ENCODE measurements at regions not wholly inside any gene's neighbourhood (a gene's known extent, or its start where the extent isn't known, plus 50 kb on each side); places are given as distances from the start of the nearest gene placed in this dataset.
A peak's percentile ranks its signal among the peaks of the same experiment; 100 is the strongest.
"Not testable (repeated sequence)": the region's sequence is repeated elsewhere in the genome, so short reads cannot be mapped to it uniquely, and the experiment has no call there.

DNA sequence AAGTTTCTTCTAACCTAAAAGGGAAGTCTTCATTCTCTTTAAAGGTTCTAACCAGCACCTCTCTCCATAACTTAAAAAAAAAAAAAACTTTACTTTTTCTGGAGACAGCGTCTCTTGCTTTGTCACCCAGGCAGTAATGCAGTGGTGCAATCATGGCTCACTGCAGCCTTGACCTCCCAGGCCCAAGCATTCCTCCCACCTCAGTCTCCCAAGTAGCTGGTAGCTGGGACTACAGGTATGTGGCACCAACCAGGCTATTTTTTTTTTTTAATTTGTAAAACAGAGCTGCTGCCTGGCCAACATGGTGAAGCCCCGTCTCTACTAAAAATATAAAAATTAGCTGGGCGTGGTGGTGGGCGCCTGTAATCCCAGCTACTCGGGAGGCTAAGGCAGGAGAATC lies 787.4 kb upstream of the ACO1 start:
- DNase-seq = not testable (repeated sequence)

DNA sequence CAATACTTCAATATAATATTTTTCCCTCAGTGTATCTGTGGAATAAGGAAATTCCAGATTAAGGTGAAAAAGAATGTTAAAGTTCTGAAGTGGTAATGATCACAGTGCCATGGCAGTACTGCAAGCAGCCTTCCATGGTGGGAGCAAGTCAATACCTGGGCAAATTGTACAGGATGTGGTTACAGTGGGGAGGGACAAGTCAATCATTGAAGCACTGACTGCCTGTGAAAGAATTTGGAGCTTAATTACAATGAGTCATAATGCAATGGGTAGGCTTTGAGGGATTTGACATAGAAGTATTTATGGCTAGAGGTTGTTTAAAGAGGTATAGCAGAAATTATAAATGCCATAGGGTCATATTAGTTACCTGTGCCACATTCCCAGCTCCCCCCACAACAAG lies 786.5 kb upstream of the ACO1 start:
- DNase-seq = no peak

GRCh38 chr9:31601666-31602065 lies 782.8 kb upstream of the ACO1 start:
- no peak for DNase-seq

GRCh38 chr9:31604531-31604930 lies 779.9 kb upstream of the ACO1 start:
- DNase-seq = no peak

GRCh38 chr9:31605164-31605563 lies 779.3 kb upstream of the ACO1 start:
- DNase-seq = no peak

GRCh38 chr9:31606678-31607077 lies 777.8 kb upstream of the ACO1 start:
- DNase-seq = no peak

DNA sequence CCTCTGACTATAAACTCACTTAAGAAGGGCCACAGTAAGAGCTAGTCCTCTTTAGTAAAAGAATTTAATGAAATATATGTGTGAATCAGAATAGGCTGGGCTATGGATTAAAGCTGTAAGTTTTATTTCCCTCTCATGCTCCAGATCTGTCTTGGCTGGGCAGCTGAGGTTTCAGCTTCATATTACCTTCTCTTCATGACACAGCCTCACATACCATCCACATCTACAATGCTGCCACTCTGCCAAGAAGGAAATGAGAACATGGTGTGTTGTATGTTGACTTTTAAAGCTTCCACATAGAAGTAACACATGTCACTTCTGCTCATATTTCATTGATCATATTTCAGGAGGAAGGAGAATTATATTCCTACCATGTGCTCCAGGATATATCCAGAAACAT lies 776.0 kb upstream of the ACO1 start:
- DNase-seq = no peak

DNA sequence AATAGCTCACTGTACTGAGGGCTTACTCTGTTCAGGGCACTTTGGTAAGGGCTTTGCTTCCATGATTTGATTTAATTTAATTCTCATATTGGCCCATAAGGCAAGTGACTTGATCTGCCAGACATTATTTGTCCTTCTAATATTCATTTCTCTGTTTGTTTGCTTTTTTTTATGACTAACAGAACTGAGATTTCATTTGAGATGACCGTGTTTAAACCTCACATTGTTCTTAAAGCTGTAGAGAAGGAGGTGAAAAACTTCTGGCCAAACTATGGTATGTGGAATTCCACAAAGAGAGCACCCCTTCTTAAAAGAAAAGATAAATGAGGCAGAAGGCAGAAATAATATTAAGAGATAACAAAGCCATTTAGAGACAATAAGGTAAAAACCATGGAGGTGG lies 775.6 kb upstream of the ACO1 start:
- no peak for DNase-seq

DNA sequence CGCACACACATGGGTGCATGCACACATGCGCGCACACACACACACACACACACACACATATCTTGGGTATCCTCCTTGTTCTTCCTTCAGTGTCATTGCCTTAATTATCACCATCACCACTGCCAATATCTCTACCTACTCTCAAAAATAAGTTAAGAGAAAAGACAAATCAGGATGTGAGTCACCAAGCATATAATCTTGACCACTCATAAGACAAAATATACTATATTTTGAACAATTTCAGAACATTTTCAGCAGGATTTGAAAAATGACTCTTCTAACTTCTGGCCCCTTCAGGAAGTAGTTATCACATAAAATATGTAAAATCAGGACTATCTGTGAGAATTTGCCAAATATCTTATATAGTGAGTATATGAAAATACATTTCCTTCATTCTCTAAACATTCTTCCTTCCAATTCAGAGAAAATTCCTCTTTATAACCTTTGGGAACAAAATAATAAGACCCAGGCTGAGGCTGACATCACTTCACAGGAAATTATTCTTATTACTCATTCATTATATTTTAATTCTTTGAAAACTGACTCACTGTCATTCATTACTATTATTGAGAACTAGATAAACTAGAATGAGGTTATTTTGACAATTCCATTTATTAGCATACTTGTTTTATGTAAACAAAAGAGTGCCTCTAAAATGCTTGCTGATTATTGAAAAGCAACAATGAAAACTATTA lies 772.0 kb upstream of the ACO1 start:
- DNase-seq = no peak

DNA sequence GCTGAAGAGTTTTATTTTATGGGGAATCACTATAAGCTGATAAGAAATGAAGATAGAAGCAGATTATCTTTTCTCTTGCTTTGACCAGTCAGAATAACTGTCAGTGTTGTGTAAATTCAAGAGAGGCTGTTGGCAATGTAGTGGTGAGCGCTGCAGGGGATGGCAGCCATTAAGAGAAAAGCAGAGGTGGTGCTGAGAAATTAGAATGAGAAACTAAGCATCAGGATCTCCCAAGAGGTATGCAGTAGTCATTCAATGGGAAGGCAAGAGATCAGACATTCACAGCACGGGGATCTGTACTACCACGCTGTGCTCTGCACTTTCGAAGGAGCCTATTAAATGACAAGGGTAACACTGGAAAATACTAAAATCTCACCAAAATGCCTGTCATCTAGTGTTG lies 768.5 kb upstream of the ACO1 start:
- no peak for DNase-seq

GRCh38 chr9:31623511-31623910 lies 760.9 kb upstream of the ACO1 start:
- DNase-seq = no peak

DNA sequence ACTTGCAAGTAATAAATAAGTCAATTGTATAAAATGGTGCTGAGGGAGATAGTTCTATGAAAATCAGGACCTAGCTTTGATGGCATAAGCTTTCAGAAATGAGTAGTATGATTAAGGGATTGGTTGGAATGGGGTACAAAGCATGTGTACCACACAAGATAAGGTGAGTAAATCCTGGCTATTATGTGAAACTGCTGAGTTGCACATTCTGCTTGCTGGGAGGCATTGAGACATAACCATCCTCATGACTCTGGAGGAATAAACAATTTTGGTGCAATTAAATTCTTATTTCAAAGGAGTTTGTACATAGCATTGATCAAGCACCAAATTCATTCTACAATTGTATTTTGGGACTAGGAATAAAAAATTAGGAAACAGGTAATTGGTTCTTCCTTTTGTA lies 755.2 kb upstream of the ACO1 start:
- DNase-seq = no peak

DNA sequence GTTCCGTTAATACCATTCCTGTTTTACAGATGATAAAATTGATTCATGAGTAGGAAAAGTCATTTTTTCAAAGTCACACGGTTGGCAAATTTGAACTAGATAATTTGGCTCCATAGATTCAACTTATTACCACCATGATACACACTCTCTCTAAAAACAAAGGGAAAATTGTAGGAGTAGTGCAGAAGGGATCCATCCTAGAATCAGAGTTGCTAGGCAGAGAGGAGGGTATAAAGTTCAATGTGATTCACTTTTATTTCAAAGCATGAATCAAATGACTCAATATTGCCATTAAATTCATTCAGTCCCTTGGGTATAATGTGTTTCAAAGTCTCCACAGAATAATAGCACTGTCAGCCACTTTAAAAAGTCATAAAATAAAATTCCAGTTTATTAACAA lies 747.2 kb upstream of the ACO1 start:
- no peak for DNase-seq

DNA sequence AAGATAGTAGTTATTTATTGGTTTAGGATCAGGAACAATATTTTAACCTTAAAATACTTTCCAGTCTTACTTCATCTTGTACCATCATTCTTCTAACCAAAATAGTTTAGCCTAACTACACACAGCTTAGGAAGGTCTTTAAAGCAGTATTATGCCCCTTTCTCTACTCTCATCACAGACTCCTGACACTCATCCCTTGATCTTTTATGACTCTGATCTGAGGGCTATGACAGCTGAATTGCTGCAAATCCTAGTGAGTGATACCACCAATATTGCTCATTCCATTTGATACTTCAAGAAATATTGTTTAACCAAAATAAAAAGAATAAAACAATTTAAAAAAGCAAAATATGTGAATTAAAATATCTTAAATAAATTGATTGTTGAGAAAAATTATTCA lies 746.6 kb upstream of the ACO1 start:
- DNase-seq = no peak

DNA sequence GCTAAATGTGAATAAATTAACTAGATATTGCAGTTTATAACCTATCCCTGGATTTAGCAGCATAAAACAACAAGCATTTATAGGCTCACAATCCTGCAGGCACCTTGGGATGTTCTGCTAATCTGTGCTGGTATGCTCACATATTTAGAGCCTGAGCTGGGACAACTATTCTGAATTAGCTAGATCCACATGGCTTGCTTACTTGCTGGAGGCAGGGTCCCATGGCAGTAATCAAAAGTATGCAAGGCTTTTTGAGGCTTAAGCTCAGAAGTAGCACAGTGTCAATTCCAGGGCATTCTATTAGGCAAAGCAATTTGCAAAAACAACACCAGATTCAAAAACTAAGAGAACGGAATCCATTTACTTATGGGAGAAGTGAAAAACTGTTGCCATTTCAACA lies 745.0 kb upstream of the ACO1 start:
- no peak for DNase-seq

GRCh38 chr9:31669311-31669710 lies 715.1 kb upstream of the ACO1 start:
- DNase-seq = no peak

DNA sequence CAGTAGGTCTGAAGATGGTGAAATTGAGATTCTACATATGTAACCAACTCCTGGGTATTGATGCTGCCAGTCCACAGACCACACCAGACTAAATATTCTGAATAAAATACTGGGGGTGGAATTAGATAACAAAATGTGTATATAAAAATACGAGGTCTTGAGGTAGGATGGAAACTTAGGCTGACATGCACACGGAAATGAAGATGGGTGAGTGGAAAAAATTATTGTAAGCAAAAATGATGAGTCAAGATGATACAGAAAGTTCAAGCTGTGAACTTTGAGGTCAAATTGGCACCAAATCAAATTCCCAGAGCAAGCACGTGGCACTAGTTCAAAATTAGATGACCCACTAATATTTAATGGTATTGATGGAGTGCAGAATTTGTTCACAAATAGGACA lies 713.4 kb upstream of the ACO1 start:
- no peak for DNase-seq

DNA sequence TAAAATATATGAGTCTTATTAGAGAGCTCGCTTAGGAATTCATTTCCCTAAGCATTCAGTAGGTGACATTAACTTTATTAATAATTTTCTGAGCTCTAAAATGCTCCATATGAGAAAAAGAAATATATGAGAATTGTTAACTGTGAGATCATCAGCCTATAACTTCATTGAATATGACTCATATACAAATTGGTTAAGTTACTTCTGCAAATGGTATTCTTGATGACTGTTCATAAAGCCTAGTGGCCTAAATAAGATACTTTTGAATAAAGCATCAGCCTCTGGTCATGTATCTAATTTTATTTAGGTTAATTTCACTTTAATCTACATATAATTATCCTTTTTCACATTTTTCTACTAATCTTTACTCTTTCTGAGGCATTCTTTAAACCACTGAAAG lies 710.2 kb upstream of the ACO1 start:
- DNase-seq = no peak

GRCh38 chr9:31677415-31677814 lies 707.0 kb upstream of the ACO1 start:
- no peak for DNase-seq

GRCh38 chr9:31677877-31678276 lies 706.6 kb upstream of the ACO1 start:
- DNase-seq = no peak

- DNase-seq = peak; percentile 3
Measured at GRCh38 chr9:31683116-31683515, 701.3 kb upstream of the ACO1 start.

- no peak for DNase-seq
Measured at GRCh38 chr9:31697956-31698355, 686.5 kb upstream of the ACO1 start.

- no peak for DNase-seq
Measured at GRCh38 chr9:31699836-31700235, 684.6 kb upstream of the ACO1 start.

DNA sequence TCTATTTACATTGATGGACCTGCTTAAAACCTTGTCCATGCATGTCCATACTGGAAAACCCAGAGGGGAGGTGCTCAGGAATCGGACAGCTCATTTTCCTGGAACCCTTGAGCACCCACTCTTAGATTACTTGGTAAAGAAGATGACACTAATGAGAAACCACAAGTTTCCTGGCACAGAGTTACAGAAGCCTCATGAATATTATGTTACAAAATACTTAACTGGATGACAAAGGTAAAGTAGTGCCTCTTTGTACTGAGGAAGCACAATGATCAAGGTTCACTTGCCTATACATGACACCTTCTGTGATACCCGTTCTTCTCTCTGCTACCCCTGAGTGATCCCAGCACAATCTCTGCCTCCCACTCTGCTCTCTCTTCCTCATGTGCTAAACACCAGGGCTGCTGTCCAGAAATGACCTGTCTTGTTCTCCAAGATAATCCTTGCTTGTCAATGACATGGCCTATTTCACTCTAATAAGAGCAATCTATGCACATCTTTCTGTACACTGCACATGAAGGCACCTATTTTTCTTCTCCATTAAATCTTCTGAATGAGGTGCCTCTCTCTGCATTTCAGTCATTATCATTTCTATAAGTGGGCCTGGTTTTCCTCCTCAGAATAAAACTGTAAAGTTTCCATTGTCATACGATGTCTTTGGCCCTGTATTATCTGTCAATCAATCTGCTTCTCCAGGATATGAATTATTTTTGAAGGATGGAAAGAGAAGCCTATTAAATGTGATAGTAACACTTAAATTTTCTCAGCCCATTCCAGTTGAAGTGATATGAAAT lies 684.0 kb upstream of the ACO1 start:
- no peak for DNase-seq

GRCh38 chr9:31702957-31703356 lies 681.5 kb upstream of the ACO1 start:
- DNase-seq = no peak
